EH (cell line): ENCODE measurements at regions not wholly inside any gene's neighbourhood (a gene's known extent, or its start where the extent isn't known, plus 50 kb on each side); places are given as distances from the start of the nearest gene placed in this dataset.
"Not testable (repeated sequence)": the region's sequence is repeated elsewhere in the genome, so short reads cannot be mapped to it uniquely, and the experiment has no call there.

Experiments
- DNase-seq: peaks from one replicate; pipeline ENCODE4 v3.0.0-alpha.2; 2015; ENCODE audit warnings: low read depth

DNA sequence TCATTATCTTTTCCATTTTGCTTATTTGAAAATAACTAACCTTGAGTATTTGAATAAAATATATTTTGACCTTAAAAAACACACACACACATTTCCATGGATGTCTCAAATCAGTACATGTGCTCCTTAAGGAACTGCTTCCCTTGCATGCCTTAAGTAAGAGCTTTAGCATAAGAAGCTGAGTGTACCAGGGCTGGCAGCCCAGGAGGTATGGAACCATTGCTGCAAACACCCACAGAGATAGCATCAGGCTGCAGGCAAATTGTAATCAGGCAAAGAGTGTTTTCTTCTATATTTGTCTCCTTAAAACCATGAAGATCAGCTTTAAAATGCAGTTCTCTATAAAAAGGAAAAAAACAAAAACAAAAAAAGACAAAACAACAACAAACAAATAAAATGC is 160.6 kb downstream of the PLK2 start:
- DNase-seq = no peak

DNA sequence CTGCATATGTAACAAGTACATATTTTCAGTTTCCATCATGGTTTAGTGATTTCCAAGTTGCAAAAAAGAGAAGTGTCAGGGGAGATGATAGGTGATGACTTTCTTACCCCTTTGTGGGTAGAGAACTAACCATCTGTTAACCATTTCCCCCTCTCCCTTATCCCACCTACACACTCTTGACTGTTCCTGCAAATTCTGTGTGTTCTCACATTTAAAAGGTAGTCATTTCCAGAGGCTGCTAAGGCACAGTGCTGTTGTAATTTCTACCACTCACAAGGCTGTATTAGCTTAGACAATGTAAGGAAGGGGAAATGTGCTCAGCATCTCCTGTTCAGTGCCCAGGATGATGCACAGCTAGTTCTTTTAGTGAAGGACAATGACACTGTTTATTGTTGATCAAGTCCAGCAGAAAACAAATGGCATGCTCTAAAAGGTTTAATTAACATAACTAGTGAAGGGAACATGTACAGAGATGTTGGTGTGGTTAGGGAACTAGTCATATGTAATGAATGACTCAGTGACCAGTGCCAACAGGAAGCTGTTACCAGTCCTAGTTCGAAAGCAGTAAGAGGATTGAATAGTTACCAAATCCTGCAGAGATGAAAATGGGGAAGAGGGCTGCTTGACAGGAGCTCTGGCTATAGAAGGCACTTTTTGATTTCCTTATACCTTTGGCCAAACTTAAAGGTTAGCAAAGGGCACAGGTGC is 165.1 kb downstream of the PLK2 start:
- DNase-seq = peak; percentile 57

- DNase-seq = not testable (repeated sequence)
These were observed 171.6 kb downstream of the PLK2 start for GRCh38 chr5:58288275-58288674.

DNA sequence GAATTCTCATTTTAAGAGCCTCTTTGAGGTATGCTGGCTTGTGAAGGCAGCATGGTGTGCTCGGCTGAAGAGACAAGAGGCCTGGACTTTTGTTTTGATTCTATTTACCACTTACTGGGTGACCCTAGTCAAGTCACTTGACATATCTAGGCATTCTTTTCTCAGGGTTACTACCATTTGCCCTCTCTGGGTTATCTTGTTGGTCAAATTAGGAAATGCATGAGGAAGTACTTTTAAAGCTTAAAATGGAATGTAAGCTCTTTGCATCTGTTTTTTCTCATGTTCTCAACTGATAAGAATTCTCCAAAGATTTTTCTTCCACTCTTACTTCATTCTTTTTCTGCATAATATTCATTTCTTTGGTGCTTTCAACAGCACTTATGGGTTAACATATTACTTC is 173.1 kb downstream of the PLK2 start:
- no peak for DNase-seq

GRCh38 chr5:58285900-58286299 is 174.0 kb downstream of the PLK2 start:
- no peak for DNase-seq

DNA sequence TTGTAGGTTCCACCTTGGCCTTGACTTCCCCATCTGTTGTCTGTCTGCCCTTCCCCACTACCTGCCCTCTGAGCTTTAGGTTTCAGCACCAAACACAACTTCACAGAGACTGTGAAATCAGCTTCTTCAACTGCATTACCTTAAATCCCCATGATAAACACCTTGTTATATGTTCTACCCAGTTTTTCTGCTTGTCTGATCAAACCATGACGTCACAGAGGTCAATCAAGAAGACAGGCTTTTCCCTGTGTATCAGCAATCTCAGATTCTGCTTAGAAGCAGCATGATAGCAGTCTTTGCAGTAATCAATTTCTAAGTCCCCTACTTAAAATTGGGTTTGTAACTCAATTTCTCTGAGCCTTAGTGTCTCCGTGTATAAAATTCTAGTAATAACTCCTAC is 175.0 kb downstream of the PLK2 start:
- DNase-seq = no peak

DNA sequence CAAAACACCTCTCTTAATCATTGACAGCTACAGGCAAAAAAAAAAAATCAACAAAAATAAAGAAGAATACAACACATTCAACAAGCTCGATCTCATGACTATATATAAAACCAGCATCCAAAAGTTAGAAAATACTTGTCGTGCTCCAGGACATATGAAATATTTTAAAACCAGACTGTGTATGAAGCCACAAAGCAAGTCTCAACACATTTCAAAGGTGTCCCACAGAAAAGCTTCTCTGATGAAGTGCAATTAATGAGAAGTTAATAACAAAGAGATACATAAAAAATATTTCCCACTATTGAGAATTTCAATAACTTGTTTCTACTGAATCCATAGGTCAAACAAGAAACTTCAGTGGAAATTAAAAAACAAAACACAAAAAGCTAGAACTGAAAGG is 178.7 kb downstream of the PLK2 start:
- DNase-seq = no peak

DNA sequence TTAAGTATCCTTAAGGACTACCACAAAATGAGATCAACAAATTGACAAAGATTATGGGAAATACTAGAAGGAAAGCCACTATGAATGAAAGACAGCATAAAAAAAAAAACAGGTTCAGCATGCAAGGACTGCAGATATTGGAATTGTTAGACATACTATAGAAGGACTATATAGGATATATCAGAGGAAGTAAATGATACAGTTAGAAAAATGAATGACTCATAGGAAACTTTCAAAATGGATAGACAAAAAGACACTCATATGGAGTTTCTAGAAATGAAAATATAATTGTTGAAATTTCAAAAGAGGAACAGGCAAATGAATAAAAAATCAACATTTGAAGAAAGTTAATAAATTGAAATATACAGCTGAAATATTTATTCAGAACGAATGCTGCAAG is 180.6 kb downstream of the PLK2 start:
- no peak for DNase-seq

DNA sequence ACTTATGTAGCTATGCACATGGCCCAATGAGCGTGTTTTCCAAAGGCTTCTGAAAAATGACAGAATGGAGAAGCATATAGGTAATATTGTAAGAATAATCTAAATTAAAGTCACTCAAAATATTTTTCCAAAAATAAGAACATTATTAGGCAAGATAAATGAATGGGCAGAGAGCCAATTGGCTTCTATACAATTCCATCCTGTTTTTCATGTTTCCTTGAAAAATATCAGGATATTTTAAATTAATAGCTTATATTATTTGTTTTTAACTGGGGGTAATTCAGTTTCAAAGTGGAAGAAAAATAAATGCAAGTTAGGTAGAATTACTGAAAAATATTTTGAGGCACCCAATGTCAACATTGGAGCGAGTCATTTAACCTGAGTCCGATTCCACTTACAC is 183.5 kb downstream of the PLK2 start:
- DNase-seq = no peak

GRCh38 chr5:58275516-58275915 is 184.4 kb downstream of the PLK2 start:
- no peak for DNase-seq

GRCh38 chr5:58274191-58274590 is 185.7 kb downstream of the PLK2 start:
- no peak for DNase-seq

- DNase-seq = no peak
These were observed 186.2 kb downstream of the PLK2 start for GRCh38 chr5:58273711-58274110.

DNA sequence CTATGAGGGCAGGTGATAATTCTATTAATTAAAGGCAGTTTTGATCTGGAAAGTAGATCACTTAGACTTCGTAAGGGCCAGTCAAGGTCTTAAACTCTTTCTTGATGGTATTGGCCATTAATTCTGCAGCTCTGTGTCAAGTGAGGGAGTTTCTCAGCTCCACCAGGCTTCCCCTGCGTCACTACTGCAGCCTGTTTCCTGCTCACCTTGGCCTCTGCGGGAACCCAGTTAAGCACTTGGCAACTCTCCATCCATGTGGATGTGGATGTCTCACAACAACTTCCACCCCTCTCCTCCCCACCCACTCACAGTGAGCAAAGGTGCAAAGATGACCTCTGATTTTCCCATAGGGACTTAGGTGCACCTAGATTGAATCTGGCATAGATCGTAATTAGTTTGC is 191.6 kb downstream of the PLK2 start:
- DNase-seq = no peak

- DNase-seq = no peak
These were observed 193.5 kb downstream of the PLK2 start for GRCh38 chr5:58266402-58266801.

DNA sequence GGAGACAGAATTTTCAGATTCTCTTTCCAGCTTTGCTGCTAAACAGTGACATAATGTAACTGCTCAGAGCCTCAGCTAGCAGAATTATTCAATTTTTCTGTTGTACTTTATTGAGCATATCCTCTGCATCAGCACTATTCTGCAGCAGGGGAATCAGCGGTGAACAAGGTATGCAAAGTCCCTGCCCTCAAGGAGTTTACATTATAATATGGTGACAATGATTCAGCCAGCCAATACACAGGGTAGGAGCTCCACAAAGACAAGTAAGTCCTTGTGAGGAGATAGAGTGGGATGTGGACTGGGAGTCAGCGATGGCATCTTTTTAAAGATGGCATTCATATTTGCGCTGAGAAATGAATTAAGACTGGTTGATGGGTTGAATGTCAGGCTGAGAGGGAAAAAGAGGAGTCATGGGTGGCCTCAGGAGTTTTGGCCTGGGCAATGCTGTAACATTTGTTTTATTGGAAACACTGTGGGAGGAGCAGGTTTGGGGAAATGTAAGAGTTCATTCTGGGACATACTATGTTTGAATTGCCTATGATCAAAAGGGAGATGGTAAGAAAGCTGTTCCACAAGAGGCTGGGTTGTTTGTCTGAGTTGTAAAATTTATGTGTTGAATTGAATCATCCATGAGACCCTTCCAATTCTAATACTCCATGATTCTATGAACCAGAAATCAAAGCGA is 194.5 kb downstream of the PLK2 start:
- DNase-seq = no peak

DNA sequence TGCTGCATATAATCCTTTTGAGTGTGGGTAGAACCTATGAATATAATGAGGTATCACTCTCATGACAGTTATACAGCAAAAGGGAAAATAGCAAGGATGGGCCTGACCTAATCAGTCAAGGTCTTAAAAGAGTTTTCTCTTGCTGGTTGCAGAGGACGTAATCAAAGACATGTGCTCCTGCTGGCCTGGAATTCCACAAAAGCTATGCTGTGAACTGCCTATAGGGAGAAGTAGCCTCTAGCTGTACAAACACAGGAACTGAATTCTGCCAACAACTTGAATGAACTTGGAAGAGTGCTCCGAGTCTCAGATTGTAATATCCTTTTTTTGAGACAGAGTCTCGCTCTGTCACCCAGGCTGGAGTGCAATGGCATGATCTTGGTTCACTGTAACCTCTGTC is 195.6 kb downstream of the PLK2 start:
- no peak for DNase-seq

DNA sequence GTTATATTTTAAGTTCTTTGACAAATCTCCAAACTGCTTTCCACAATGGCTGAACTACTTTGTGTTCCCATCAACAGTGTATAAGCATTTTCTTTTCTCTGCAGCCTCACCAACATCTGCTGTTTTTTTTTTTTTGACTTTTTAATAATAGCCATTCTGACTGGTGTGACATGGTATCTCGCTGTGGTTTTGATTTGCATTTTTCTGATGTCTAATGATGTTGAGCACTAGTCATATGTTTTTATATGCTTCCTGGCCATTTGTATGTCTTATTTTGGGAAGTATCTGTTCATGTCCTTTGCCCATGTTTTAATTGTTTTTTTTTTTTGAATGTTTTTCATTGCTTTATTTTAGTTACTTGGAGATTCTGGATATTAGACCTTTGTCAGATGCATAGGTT is 196.6 kb downstream of the PLK2 start:
- peak; percentile 68 for DNase-seq

DNA sequence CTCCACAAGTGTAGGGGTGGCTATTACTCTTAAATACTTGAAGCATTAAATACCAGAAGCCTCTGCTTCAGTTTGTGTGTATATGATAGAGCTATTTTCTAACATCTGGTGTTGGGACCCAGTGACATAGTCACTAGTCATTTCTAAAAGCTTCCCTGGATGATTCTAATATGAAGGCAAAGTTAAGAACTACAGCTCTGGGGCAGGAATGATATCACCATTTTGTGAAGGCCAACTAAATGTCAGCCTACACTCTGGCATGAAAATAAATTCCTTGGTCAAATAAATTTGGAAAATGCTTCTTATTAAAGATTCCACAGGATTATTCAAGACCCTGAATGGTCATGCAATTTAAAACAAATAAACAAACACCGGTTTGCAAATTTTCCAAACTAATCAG is 197.7 kb downstream of the PLK2 start:
- DNase-seq = peak; percentile 75

- peak; percentile 75 for DNase-seq
These were observed 198.3 kb downstream of the PLK2 start for GRCh38 chr5:58261605-58262004.

- DNase-seq = no peak
These were observed 199.6 kb downstream of the PLK2 start for GRCh38 chr5:58260243-58260642.

DNA sequence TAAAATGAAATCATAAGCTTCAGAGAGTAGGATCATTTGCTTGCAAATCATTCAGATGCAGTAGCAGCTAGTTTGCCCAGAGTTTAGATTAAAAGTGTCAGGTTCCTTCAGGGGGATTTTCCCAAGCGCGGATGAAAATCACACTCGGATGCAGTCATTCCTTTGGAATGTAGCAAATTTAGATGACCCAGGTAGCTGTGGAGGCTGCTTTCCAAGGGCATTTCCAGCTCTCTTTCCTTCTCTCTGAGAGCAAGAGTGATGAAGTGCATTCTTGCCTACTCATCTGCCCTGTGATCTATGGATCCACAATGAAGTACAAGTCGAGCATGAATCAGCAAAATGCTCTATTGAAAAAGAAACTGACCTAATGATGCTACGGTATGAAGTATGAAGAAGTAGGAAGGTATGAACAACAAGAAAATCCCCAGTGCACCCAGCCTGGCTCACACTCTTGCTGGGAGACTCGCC is 200.2 kb downstream of the PLK2 start:
- DNase-seq = peak; percentile 91

DNA sequence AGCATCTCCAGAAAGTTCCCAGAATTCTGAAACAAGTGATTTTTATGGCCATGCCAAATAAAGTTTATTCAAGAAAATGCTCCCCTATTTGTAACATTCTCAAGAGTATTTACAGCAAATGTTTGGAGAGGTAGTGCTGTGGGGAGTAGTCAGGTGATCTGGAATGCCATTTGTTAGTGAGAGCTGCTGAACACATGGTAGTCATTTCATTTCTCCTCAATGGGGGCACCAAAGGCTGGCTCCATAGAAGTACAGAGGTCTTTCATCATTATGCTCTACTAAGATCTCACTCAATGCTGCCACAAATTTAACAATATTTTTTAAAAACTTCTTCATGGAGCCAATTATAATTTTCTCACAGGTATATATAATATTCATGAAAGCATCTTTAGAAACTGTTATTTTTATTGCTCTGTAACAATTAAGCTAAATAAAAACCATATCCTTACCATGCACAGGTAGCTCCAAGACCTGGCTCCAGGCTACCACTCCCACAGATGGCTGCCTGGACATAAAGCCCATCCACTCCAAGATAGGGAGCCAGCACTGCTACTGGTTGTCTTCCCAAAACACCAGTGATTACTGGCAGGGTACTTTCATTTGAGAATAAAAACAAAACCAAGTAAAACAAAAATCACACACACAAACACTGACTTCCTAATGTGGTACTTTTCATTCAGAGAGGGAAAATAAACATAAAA is 200.8 kb downstream of the PLK2 start:
- no peak for DNase-seq

DNA sequence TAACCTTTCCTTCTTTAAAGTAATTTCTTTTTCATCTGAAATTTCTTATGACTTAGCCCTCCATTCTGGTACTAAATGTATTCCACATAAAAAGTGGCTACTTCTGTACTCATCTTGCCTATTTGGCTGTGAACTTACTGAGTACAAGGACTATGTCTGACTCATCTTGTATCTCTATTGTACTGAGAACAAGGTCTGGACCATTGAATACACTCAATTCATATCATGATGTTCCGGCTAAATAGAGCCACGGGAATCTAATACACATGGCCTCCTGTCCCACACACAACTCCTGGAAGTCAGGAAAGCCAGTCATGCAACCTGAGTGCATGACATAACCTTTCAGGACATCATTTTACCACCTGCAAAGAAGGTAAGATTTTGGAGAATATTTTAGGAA is 203.9 kb downstream of the PLK2 start:
- no peak for DNase-seq
